Activated naive CD4-positive, alpha-beta T cell treated with anti-CD3 and anti-CD28 coated beads, Interleukin-2, amount 50 U/mL, for 16 hours (primary cell): ENCODE measurements at regions not wholly inside any gene's neighbourhood (a gene's known extent, or its start where the extent isn't known, plus 50 kb on each side); places are given as distances from the start of the nearest gene placed in this dataset.
"Not testable (repeated sequence)": the region's sequence is repeated elsewhere in the genome, so short reads cannot be mapped to it uniquely, and the experiment has no call there.

Experiments used
- DNase-seq: peaks from one replicate; pipeline ENCODE4 v3.0.0-alpha.2; 2020

DNA sequence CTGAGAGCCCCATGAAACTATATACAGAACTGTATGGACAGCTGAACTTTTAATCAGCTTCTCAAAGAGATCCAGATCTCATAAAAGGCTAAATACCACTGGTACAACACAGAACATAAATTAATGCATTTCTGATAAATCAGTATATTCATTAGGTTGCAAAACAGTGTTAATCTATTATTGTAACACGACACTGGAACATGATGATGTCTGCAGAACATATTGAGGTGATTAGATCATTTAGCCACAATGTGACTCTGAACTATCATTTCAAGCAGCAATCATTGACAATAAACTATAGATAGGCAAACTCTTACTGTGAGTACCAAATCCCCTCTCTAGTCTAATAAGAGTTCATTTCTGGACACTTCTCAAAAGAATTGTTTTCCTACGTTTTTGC, 50.3 kb downstream of the GASK1B start:
- no peak for DNase-seq

DNA sequence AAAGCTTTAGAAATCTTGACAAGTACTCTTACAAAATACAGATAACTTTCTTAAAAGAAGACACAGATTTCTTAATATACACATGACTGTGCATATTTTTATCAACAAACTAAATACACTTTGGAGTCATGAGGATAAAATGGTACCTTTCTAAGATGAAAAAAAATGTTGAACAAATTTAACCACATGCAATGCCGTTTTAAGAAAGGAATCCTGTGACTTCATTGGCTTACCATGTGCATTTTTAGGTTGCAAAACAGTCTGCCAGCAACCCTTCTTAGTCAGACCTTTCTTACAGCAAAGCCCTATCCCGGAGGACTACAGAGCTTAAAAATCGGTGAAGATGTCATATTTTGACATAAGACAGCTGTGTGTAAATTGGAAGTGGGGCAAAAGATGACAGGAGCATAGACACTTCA, 51.7 kb downstream of the GASK1B start:
- no peak for DNase-seq

DNA sequence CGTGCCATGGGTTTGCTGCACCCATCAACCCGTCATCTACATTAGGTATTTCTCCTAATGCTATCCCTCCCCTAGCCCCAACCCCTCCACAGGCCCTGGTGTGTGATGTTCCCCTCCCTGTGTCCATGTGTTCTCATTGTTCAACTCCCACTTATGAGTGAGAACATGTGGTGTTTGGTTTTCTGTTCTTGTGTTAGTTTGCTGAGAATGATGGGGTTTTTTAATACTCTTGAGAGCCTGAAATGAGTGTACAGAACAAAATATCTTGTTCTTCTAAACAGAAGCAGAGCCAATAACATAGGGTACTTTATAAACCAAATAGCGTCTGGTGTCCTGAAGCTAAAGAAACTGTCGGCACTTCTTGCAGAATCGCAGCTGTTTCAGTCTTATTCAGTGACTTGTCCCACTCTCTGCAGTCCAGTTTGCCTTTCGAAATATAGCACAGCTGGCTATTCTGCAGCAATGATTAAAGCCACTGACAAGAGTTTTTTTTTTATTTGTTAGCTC, 52.1 kb downstream of the GASK1B start:
- not testable (repeated sequence) for DNase-seq

DNA sequence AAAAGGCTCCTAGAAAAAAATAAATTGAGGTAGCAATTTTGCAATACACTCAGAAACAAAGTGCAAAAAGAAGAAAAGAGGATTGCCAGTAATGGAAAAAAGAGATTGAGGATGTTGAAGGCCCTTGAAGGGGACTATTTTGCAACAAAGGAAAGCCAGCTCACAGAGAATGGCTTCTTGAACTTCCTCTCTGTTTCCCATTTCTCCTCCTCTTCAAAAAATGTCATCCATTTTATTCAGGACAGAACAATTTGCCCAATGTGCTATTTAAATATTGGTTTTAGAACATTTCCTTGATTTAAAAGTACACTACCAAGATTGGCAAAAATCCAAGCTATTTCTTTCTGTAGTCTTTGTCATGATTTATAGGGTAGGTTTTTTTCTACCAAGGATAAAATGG, 60.2 kb downstream of the GASK1B start:
- no peak for DNase-seq

DNA sequence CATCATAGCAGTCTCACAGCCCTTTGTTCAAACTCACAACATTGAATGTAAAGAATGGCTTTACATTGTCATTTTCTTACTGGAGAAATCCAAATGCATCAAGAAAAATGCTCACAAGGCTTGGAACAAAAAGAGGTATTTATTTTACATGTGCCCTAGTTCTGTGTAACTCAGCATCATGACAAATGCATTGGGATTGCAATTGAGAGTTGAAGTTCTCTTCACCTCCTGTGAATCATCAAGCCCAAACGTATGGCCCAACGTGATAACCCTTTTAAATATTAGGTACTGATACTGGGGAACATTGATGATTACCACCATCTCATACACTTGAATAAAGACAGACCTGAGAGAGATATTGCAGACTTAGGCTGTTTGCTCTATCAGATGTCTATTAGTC, 61.6 kb downstream of the GASK1B start:
- DNase-seq = no peak

DNA sequence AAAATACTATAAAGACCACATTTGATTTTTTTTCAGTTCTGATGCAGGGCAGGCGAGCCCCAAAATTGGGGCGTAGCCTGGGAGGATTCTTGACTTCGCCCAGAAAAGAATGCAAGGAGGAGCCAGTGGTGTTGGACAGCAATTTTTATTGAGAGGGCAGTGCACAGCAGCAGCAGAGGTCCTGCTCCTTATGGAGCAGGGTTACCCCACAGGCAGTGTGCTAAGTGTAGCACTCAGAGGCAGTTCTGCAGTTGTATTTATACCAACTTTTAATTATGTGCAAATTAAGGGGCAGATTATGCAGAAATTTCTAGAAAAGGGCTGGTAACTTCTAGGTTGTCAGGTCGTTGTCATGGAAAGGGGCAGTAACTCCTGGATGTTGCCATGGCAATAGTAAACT, 69.9 kb downstream of the GASK1B start:
- no peak for DNase-seq

DNA sequence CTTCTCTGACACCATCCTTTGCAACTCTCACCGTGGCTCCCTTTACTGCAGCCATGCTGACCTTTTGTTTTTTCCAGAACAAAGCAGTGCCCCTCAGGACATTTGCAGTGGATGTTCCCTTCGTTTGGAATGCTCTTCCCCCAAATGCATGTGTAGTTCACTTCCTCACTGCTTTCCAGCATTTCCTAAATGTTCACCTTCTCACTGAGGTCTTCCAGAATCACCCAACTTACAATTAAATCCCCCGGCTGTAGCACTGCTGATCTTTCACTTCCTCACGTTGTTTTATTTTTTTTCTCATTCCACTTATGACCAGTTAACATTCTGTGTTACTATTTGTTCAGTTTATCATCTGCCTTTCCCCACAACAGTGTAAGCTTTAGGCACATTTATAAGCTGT, 73.1 kb downstream of the GASK1B start:
- DNase-seq = no peak

DNA sequence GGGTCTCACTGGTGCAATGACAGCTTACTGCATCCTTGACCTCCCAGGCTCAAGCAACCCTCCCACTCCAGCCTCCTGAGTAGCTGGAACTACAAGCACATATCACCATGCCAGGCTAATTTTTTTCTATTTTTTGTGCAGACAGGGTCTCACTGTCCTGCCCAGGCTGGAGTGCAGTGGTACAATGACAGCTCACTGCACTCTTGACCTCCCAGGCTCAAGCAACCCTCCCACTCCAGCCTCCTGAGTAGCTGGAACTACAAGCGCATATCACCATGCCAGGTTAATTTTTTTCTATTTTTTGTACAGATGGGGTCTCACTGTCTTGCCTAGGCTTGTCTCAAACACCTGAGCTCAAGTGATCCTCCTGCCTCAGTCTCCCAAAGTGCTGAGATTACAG, 74.0 kb downstream of the GASK1B start:
- no peak for DNase-seq

DNA sequence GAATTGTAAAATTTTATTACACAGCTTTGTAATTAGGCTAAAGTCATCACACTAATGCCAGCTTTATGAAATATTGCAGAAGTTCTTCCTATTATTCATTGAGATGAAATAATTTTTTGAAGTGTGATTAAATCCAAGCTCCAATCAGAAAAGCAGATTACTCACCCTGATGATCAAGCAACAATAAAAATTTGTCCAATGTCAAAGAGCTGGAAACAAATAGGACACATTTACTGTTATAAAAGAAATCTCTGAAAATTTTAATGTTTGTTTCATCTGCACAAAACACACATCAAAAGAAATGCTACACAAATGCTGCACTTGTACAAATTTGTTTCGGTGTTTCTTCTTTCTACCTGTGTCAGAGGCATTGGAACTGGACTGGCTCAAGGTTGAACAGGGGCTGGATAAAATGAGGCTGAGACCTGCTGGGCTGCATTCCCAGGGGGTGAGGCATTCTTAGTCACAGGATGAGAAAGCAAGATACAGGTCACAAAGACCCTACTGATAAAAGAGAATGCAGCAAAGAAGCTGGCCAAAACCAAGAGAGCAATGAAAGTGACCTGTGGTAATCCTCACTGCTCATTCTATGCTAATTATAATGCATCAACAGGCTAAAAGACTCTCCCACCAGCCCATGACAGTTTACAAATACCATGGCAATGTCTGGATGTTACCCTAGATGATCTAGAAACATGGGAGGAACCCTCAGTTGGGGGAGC, 78.3 kb downstream of the GASK1B start:
- no peak for DNase-seq

DNA sequence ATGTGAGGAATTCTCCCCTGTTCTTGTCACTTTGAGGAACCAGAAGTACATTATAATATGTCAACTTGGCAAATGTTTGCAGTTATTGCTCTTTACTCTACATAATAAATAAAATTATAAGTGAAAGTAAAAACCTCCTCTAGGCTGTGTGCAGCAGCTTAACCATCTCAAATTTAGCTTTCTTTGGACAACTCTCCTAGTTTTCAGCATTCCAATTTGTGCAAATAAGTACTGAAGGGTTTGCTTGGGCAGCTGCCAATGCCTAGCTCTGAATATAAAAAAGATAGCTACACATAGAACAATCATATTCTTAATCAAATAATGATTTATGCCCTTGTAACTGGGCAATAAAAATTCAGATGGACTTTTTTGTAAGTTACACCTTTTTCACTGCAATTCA, 82.5 kb downstream of the GASK1B start:
- no peak for DNase-seq

DNA sequence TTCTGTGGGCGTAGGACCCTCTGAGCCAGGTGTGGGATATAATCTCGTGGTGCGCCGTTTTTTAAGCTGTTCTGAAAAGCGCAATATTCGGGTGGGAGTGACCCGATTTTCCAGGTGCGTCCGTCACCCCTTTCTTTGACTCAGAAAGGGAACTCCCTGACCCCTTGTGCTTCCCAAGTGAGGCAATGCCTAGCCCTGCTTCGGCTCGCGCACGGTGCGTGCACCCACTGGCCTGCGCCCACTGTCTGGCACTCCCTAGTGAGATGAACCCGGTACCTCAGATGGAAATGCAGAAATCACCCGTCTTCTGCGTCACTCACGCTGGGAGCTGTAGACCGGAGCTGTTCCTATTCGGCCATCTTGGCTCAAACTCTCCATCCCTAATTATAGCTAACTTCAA, 82.9 kb downstream of the GASK1B start:
- DNase-seq = not testable (repeated sequence)

DNA sequence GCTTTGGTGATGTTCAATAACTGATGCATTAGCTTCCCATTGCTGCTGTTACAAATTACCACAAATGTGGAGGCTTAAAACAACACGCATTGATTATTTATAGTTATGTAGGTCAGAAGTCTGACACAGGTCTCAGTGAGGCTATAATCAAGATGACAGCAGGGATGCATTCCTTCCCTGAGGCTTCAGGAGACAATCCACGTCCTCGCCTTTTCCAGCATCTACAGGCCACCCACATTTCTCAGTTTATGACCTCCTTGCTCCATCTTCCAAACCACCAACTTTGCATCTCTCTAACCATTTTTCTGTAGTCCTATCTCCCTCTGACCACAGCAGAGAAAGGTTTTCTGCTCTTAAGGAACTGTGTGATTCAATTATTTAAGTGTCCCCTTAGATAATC, 92.5 kb downstream of the GASK1B start:
- no peak for DNase-seq

DNA sequence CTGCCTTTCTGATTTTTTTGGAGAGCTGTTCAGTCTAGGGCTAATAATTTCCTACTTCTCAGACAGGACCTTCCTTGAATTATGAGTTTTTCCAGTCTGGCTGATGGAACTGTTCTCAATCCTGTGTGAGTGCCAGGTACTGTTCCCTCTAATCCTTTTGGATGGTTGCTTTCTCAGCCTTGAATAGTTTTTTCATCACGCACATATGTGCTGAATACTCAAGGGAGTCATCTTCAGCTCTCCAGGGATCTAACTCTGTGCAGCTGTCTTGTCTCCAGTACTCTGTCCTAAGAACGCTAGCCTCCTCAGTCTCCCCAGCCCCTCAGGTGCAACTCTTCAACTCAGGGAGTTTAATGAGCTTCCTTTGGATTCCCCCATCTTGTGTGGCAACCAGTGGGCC, 93.2 kb downstream of the GASK1B start:
- no peak for DNase-seq

DNA sequence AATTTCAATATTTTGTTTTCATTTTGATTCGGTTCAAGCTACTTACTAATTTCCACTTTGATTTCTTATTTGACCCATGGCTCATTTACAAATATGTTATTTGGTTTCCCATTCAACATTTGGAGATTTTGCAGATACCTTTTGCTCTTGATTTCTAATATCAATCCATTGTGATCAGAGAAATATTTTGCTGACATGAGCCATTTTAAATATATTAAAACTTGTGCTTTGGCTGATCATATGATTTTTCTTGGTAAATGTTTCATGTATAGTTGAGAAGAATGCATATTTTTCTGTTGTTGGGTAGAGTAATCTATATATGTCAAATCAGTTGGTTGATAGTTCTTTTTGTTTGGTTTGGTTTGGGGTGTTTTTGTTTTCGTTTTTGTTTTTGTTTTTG, 95.0 kb downstream of the GASK1B start:
- DNase-seq = no peak

DNA sequence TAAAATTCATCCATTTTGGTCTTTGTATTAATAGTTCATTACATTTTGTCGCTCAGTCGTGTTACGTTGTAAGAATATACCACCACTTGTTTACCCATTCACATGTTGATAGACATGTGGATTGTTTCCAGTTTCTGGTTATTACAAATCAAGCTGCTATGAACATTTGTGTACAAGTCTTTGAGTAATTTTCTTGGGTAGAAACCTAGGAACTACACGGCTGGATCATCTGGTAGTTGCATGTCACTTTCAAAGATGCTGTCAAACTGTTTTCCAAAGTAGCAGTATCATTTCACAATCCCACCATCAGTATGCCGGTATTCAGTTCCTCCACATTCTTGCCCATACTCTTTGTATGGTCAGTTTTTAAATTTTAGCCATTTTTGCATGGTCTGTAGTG, 98.0 kb downstream of the GASK1B start:
- DNase-seq = no peak

DNA sequence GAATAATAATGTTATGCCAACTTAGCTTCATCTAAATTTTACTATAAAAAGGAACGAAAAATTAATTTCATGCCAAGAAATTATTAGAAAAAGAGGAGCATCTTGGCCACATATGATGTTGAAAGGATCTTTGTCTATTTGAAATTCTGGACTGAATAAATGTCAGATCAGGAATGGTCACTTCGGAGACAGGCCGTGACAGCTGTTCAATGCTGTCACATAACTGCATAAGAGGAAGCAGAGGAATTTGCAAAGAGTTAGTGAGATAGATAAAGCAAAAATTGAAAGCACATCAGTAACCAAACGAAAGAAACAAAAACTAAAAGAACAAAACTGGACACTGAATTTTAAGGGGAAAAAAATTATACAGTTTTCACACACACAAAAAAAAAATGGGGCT, 100.9 kb downstream of the GASK1B start:
- DNase-seq = no peak

DNA sequence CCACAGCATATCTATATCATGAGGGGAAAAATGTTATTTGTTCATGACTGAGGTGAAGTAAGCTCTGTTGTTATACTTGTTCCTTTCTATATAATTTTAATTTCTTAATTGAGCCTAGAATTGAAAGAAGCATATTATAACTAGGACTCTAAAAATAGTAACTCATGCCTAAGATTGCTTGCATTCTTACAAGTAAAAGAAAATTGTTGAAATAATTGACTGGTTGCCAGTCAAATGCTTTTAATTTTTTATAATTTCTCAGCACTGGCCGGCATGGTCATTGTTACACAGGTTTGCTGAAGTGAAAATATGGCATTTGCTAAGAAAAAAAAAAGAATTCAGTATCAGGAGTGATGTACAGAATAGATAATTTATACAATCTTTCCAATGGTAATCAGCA, 104.8 kb downstream of the GASK1B start:
- DNase-seq = no peak

DNA sequence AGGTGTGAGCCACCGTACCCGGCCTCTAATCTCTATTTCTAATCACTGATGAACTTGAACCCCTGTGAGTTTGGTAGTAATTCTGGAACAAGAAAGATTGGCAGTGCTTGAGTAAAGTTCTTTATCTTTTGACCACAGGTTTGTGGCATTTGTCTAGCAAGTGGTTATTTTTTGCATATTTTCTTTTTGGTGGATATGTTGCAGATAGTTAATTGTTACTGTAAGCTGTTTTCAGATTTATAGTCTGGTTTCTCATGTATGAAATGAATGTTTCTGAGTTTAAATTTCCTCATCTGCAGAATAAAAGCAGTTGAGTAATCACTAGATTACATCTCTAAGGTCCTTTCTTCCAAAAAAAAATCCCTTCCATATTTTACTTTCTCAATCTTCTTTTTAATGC, 105.2 kb downstream of the GASK1B start:
- DNase-seq = no peak

DNA sequence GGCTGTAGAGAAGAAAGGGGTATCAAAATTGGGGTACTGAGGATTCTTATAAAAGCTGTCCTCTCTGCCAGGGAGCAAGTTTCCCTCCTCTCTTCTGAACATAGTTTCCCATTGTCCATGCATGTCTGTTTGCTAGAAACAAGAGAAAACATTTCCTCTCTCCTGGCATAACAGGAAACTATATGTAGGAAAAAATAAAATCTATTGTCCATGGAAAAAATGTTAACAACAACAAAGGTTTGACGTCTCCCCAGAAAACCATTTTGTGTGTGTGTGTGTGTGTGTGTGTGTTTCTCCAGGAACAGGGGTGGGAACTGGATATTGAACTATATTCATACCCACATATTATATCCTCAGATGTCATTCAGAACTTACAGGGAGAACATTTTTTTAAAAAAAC, 107.2 kb downstream of the GASK1B start:
- DNase-seq = no peak

DNA sequence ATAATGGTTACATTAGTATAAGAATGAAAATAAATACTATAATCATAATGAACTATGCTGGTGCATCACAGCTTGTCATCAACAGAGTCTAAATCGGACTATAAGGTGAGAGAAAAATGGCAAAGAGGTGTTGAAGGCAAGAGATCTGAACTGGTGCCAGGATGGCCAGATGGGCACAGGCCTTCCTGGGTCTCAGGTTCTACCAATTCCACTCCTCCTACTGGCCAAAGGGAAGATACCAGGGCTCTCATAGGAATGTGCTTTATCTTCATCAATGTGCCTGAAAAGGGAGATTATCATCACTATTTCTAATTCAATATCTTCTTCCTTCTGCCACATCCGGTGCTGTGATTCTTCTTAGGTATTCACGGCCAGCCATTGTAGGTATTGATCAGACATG, 107.6 kb downstream of the GASK1B start:
- DNase-seq = no peak

DNA sequence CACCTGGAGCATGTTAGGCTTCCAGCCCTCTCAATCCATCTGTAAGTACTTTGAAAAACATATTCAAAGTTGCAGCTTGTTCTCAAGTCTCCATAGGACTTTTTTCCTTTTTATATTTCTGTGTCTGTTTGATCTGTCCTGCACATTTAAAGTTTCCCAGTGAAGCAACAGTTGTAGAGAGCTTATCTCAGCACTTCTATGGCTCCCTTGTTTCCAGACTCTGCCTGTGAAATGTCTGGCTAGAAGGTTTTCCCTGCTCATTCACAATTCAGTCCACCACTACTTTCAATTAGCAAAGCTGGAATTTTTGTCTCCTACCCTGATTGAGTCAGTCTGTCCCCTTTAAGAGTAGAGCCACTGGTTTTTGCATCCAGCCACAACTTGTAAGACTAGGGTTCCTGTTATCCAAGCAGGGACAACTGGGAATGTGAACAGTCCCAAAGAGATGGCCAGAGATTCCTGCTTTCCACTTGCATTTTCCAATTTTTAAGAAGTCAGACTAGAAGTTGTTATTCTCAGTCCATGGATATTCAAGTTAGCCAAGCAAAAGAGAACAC, 116.1 kb downstream of the GASK1B start:
- no peak for DNase-seq

DNA sequence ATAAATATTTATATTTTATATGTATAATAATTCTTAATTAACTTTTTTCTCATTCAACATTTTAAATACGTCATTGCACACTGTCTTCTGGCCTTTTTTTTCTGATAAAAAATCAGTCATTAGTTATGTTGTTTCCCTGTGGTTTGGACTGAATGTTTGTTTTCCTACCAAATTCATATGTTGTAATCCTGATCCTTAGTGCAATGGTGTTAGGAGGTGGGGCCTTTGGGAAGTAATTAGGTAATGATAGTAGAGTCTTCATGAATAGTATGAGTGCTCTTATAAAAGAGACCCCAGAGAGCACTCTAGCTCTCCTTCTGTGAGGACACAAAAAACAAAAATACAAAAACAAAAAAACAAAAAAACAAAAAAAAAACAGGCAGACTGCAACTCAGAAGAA, 117.2 kb downstream of the GASK1B start:
- no peak for DNase-seq

DNA sequence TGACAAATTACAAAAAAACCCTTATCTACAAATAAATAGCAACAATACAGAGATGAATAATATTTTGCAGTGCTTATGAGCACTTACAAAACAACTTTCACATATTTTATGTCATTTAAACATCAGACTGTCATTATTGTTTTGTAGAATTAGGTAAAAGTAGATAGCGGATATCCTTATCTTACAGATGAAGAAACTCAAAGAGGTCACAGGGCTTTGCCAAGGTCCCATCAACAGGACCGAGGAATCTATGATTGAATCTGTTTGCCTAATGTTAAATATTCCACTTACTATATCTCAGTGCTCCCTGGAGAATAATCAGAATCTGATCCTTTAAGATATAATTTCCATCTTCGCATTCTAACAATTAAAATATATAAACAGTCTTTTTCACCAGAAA, 119.0 kb downstream of the GASK1B start:
- no peak for DNase-seq

DNA sequence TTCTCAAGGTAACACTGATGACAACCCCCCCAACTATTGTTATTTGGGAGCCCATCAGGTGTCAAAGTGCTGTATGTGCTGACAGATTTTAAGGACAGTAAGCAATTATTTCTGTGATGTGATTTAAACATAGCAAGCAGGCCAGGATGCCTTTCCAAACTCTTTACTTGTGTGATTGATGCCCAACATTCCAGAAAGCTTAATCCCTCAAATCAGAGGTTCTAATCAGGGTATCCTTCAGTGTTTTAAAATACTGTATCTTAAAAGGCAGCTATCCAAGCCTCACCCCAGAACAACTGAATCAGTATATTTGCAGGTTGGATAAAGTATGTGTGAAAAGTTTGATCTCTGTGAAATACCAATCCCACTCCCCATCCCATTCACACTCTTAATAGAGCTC, 119.7 kb downstream of the GASK1B start:
- no peak for DNase-seq
